H1 (cell line): ENCODE measurements at regions not wholly inside any gene's neighbourhood (a gene's known extent, or its start where the extent isn't known, plus 50 kb on each side); places are given as distances from the start of the nearest gene placed in this dataset.
A peak's percentile ranks its signal among the peaks of the same experiment; 100 is the strongest.

Source experiments
- CTCF ChIA-PET: fragments of 300-600 bp; sonication (Branson Sonifier 250); formaldehyde crosslinking; loops from one replicate; lab custom pipeline; 2021; ENCODE audit not compliant: partially characterized antibody; lab: Charles Lee
- POLR2A ChIA-PET: fragments of 300-600 bp; sonication (Branson Sonifier 250); formaldehyde crosslinking; loops from one replicate; lab custom pipeline; 2021; ENCODE audit warnings: inconsistent platforms; ENCODE audit not compliant: partially characterized antibody; lab: Charles Lee
- DNase-seq, 2 experiments: peaks; one replicate each; pipeline versions ENCODE4 v3.0.0 to v3.0.0-alpha.2; 2010 to 2022; ENCODE audit warnings: low spot score in 2 of 2, low read depth in 1 of 2, mixed read lengths in 1 of 2
- FAIRE-seq: peaks from 2 replicates; lab custom pipeline; 2011; peaks lifted over from hg19 to GRCh38; lab: Jason Lieb, UNC
- H2AFZ ChIP-seq: 2 replicates; pipeline ENCODE4 v1.8.1; 2012; ENCODE audit warnings: low read length, inconsistent platforms
- H2AK5ac ChIP-seq: 2 replicates; pipeline ENCODE4 v1.6.1; 2013; ENCODE audit warnings: low read depth, low read length
- H2BK120ac ChIP-seq: replicated peaks from 2 replicates; pipeline ENCODE3; 2013; ENCODE audit warnings: low read depth, low read length, inconsistent platforms
- H2BK12ac ChIP-seq: 2 replicates; pipeline ENCODE4 v1.6.1; 2013; ENCODE audit warnings: low read depth, low read length
- H2BK15ac ChIP-seq: 2 replicates; pipeline ENCODE4 v1.6.1; 2013; ENCODE audit warnings: low read length
- H2BK20ac ChIP-seq: 2 replicates; pipeline ENCODE4 v1.6.1; 2013; ENCODE audit warnings: low read length
- H2BK5ac ChIP-seq: 2 replicates; pipeline ENCODE4 v1.6.1; 2013; ENCODE audit warnings: low read depth, low read length
- H3K14ac ChIP-seq: 2 replicates; pipeline ENCODE4 v1.6.1; 2013; ENCODE audit warnings: inconsistent platforms; ENCODE audit not compliant: insufficient read length
- H3K18ac ChIP-seq: 2 replicates; pipeline ENCODE4 v1.6.1; 2013; ENCODE audit warnings: low read length; ENCODE audit errors: extremely low read depth
- H3K23ac ChIP-seq: 2 replicates; pipeline ENCODE4 v1.6.1; 2013; ENCODE audit warnings: inconsistent platforms; ENCODE audit not compliant: insufficient read length
- H3K23me2 ChIP-seq: 2 replicates; pipeline ENCODE4 v1.6.1; 2013; ENCODE audit warnings: low read depth, low read length
- H3K27ac ChIP-seq: 2 replicates; pipeline ENCODE4 v1.6.1; 2011; ENCODE audit warnings: low read depth, low read length, inconsistent platforms
- H3K27me3 ChIP-seq, 4 experiments: replicated peaks in 1 of 4; 1 replicate in 1 of 4; 2 replicates in 3 of 4; pipeline versions ENCODE4 v1.6.1 to v1.8.1; 2011 to 2013; ENCODE audit warnings: low read length in 3 of 4, mild to moderate bottlenecking in 3 of 4, inconsistent platforms in 2 of 4, mixed read lengths in 2 of 4, moderate library complexity in 1 of 4; ENCODE audit not compliant: control insufficient read depth in 3 of 4, insufficient read depth in 3 of 4; ENCODE audit errors: extremely low read depth in 1 of 4
- H3K36me3 ChIP-seq, 4 experiments: 2 replicates each; pipeline versions ENCODE4 v1.6.1 to v1.8.1; 2011 to 2013; ENCODE audit warnings: mild to moderate bottlenecking in 4 of 4, low read length in 3 of 4, moderate library complexity in 2 of 4, control low read depth in 1 of 4, inconsistent platforms in 1 of 4; ENCODE audit not compliant: insufficient read depth in 4 of 4, control insufficient read depth in 2 of 4
- H3K4ac ChIP-seq: replicated peaks from 2 replicates; pipeline ENCODE3; 2013; ENCODE audit warnings: low read length, low read depth, mixed read lengths, inconsistent platforms; ENCODE audit not compliant: insufficient read length
- H3K4me1 ChIP-seq, 4 experiments: replicated peaks in 1 of 4; 1 replicate in 1 of 4; 2 replicates in 3 of 4; pipeline versions ENCODE4 v1.6.1 to v1.8.1; 2011 to 2013; ENCODE audit warnings: low read length in 3 of 4, inconsistent platforms in 2 of 4, mixed read lengths in 1 of 4; ENCODE audit not compliant: insufficient read depth in 4 of 4, control insufficient read depth in 3 of 4
- H3K4me2 ChIP-seq, 2 experiments: 2 replicates each; pipeline versions ENCODE4 v1.6.1 to v1.8.1; 2011 to 2013; ENCODE audit warnings: low read depth in 2 of 2, low read length in 2 of 2, control low read depth in 1 of 2, inconsistent platforms in 1 of 2, mild to moderate bottlenecking in 1 of 2; ENCODE audit not compliant: insufficient read depth in 1 of 2
- H3K4me3 ChIP-seq, 4 experiments: fragments of 200-600, 300-600 bp in 1 of 4; sonication (generic), shearing (Covaris generic), sonication (Bioruptor Twin) in 1 of 4; 2 replicates each; pipeline versions ENCODE4 v1.5.1 to v1.8.1; 2011 to 2016; ENCODE audit warnings: low read length in 4 of 4, low read depth in 3 of 4, control low read depth in 2 of 4, inconsistent platforms in 2 of 4, mild to moderate bottlenecking in 2 of 4, mixed read lengths in 1 of 4, moderate library complexity in 1 of 4; ENCODE audit not compliant: insufficient read depth in 2 of 4; ENCODE audit errors: extremely low read depth in 1 of 4
- H3K56ac ChIP-seq: replicated peaks from 2 replicates; pipeline ENCODE3; 2013; ENCODE audit warnings: low read depth, mild to moderate bottlenecking, mixed read lengths, low read length, inconsistent platforms; ENCODE audit not compliant: insufficient read length
- H3K79me1 ChIP-seq: 2 replicates; pipeline ENCODE4 v1.6.1; 2013; ENCODE audit warnings: low read depth, low read length, control low read depth
- H3K79me2 ChIP-seq, 2 experiments: 2 replicates each; pipeline versions ENCODE4 v1.6.1 to v1.8.1; 2012 to 2013; ENCODE audit warnings: low read length in 2 of 2, mild to moderate bottlenecking in 2 of 2, inconsistent platforms in 1 of 2; ENCODE audit not compliant: insufficient read depth in 2 of 2, control insufficient read depth in 1 of 2
- H3K9ac ChIP-seq, 4 experiments: replicated peaks in 1 of 4; 1 replicate in 1 of 4; 2 replicates in 3 of 4; pipeline versions ENCODE4 v1.6.1 to v1.8.1; 2011 to 2013; ENCODE audit warnings: low read depth in 3 of 4, low read length in 3 of 4, control low read depth in 2 of 4, mild to moderate bottlenecking in 2 of 4, moderate library complexity in 2 of 4, inconsistent platforms in 1 of 4; ENCODE audit errors: extremely low read depth in 1 of 4
- H3K9me3 ChIP-seq, 2 experiments: 2 replicates each; pipeline versions ENCODE4 v1.6.1 to v1.8.1; 2012 to 2013; ENCODE audit warnings: mild to moderate bottlenecking in 2 of 2, moderate library complexity in 2 of 2, control low read depth in 1 of 2, inconsistent platforms in 1 of 2, low read depth in 1 of 2, low read length in 1 of 2, mixed read lengths in 1 of 2; ENCODE audit not compliant: insufficient read depth in 2 of 2
- H4K20me1 ChIP-seq, 2 experiments: replicated peaks in 1 of 2; 2 replicates each; pipeline versions ENCODE3 to v1.8.1; 2011 to 2013; ENCODE audit warnings: inconsistent platforms in 2 of 2, low read length in 2 of 2, mild to moderate bottlenecking in 1 of 2; ENCODE audit not compliant: insufficient read depth in 2 of 2, control insufficient read depth in 1 of 2
- H4K5ac ChIP-seq: 2 replicates; pipeline ENCODE4 v1.6.1; 2013; ENCODE audit warnings: low read length, low read depth, mixed read lengths, inconsistent platforms; ENCODE audit not compliant: insufficient read length
- H4K8ac ChIP-seq: 2 replicates; pipeline ENCODE4 v1.8.0; 2013; ENCODE audit warnings: mild to moderate bottlenecking, moderate library complexity, low read length, inconsistent platforms; ENCODE audit not compliant: insufficient read depth; ENCODE audit errors: extremely low read depth
- H4K91ac ChIP-seq: replicated peaks from 2 replicates; pipeline ENCODE3; 2013; ENCODE audit warnings: low read length, mixed read lengths, inconsistent platforms; ENCODE audit not compliant: insufficient read length
- ASH2L ChIP-seq: fragments of 200-600, 300-600 bp; sonication (generic); IDR thresholded peaks from one replicate; pipeline ENCODE4 v1.7.1; 2017; ENCODE audit warnings: low read length
- BCL11A ChIP-seq, 2 experiments: IDR thresholded peaks; one replicate each; pipeline ENCODE4 v1.6.1; 2011; ENCODE audit warnings: low read depth in 2 of 2, low read length in 2 of 2, mild to moderate bottlenecking in 2 of 2
- CEBPB ChIP-seq: IDR thresholded peaks from 2 replicates; pipeline ENCODE4 v1.6.1; 2012; ENCODE audit warnings: low read depth, low read length
- POU5F1 ChIP-seq: IDR thresholded peaks from 2 replicates; pipeline ENCODE4 v1.6.1; 2011; ENCODE audit warnings: low read depth, mild to moderate bottlenecking, low read length, moderate library complexity
- TCF12 ChIP-seq: IDR thresholded peaks from 2 replicates; pipeline ENCODE4 v1.6.1; 2011; ENCODE audit warnings: low read depth, mild to moderate bottlenecking, low read length
- WGBS, 2 experiments: shearing (Covaris generic) in 1 of 2; methylation state at CpG; one replicate each; pipeline versions ENCODE4 v1.1.6 to v1.1.7; 2013 to 2015; ENCODE audit warnings: low lambda C conversion rate in 2 of 2, mixed read lengths in 2 of 2, inconsistent platforms in 1 of 2, low coverage in 1 of 2, missing lambda C conversion rate in 1 of 2; ENCODE audit not compliant: insufficient replicate concordance in 2 of 2, insufficient coverage in 1 of 2, insufficient read length in 1 of 2; ENCODE audit errors: extremely low coverage in 1 of 2, missing lambda C conversion rate in 1 of 2; 5-methylcytosine and 5-hydroxymethylcytosine counted together

- FAIRE-seq, result no peak
- Histone ChIP-seq H4K5ac (no peak overlapping the region), H3K27ac (no peak overlapping the region), H3K4ac (no peak overlapping the region), H3K27me3 (no peaks in the 10 kb centered on the region; a peak in 1 of 7 replicates), H3K9ac (no peak overlapping the region), H3K56ac (no peak overlapping the region), H3K79me1 (no peaks in the 10 kb centered on the region), H3K79me2 (no peaks in the 10 kb centered on the region), H2AK5ac (no peak overlapping the region), H3K23me2 (no peaks in the 10 kb centered on the region), H3K9me3 (no peaks in the 10 kb centered on the region), H3K18ac (no peak overlapping the region), H3K4me1 (no peaks in the 10 kb centered on the region; a peak in 4 of 7 replicates), H3K4me3 (no peak overlapping the region), H4K91ac (no peak overlapping the region), H3K36me3 (no peaks in the 10 kb centered on the region), H4K20me1 (no peaks in the 10 kb centered on the region), H2BK15ac (no peak overlapping the region), H2BK5ac (no peak overlapping the region), H2BK20ac (no peak overlapping the region), H3K23ac (no peak overlapping the region), H3K14ac (peak overlapping the region; percentile 71), H2BK120ac (no peak overlapping the region), H3K4me2 (no peak overlapping the region), H2AFZ (no peak overlapping the region), H4K8ac (no peak overlapping the region), H2BK12ac (no peak overlapping the region)
- 99% methylated on average over 10 of the region's 11 CpGs; no CpG with 5 or more reads in 1 of the 2 experiments for WGBS, 2 experiments
- no peak for TF ChIP-seq ASH2L
- no peak for TF ChIP-seq POU5F1
- TF ChIP-seq TCF12, result no peak
- TF ChIP-seq BCL11A (IDR thresholded peaks at IDR 0.05; ENCODE audit: low read depth in 2 of 2, low read length in 2 of 2), result no peak
- no peak for TF ChIP-seq CEBPB
- POLR2A ChIA-PET, result interaction anchor here (0.7 kb wide), 1 partner anchor 841 kb away, joined by 3 read pairs; no protein-coding TSS in a partner anchor
- DNase-seq, result no peak
- CTCF ChIA-PET, result no interaction called here
Observed at GRCh38 chr22:44413211-44413610, 84.8 kb downstream of the RTL6 start.
